ENCODE measurements at regions not wholly inside any gene's neighbourhood (a gene's known extent, or its start where the extent isn't known, plus 50 kb on each side); places are given as distances from the start of the nearest gene placed in this dataset.
"Not testable (repeated sequence)": the region's sequence is repeated elsewhere in the genome, so short reads cannot be mapped to it uniquely, and the experiment has no call there.

GRCh38 chr10:80025281-80025680, 53.2 kb upstream of the TMEM254 start:
- H3K4me1 Mint-ChIP-seq, result peaks cover 5% of the 10 kb centered on the region
- DNase-seq (ENCODE audit: low spot score in 2 of 2) (no peak), ATAC-seq (no peak)
- no peaks in the 10 kb centered on the region for H3K9me3 Mint-ChIP-seq
- H3K27ac Mint-ChIP-seq, result no peak overlapping the region
- H3K4me3 Mint-ChIP-seq, result no peak overlapping the region
- no peaks in the 10 kb centered on the region for H3K36me3 Mint-ChIP-seq

GRCh38 chr10:80022408-80023001, 56.0 kb upstream of the TMEM254 start:
- ATAC-seq, result peak; percentile 47
- H3K9me3 Mint-ChIP-seq; H3K36me3 Mint-ChIP-seq; H3K4me3 Mint-ChIP-seq; H3K27ac Mint-ChIP-seq; H3K4me1 Mint-ChIP-seq; DNase-seq (ENCODE audit: low spot score in 2 of 2): not testable (repeated sequence)

GRCh38 chr10:80018406-80018984, 60.0 kb upstream of the TMEM254 start:
- DNase-seq (ENCODE audit: low spot score in 2 of 2); H3K9me3 Mint-ChIP-seq; H3K4me1 Mint-ChIP-seq; H3K4me3 Mint-ChIP-seq; H3K36me3 Mint-ChIP-seq; ATAC-seq; H3K27ac Mint-ChIP-seq: not testable (repeated sequence)

GRCh38 chr10:80017186-80017585, 61.3 kb upstream of the TMEM254 start:
- not testable (repeated sequence) for H3K4me1 Mint-ChIP-seq; H3K36me3 Mint-ChIP-seq; H3K27ac Mint-ChIP-seq; H3K4me3 Mint-ChIP-seq; H3K9me3 Mint-ChIP-seq; ATAC-seq; DNase-seq (ENCODE audit: low spot score in 2 of 2)

GRCh38 chr10:80015911-80016830, 62.3 kb upstream of the TMEM254 start:
- no peaks in the 10 kb centered on the region for H3K9me3 Mint-ChIP-seq

GRCh38 chr10:80013139-80013538, 64.2 kb upstream of the SFTPD start:
- H3K9me3 Mint-ChIP-seq; H3K36me3 Mint-ChIP-seq; H3K4me3 Mint-ChIP-seq; H3K27ac Mint-ChIP-seq; H3K4me1 Mint-ChIP-seq; DNase-seq (ENCODE audit: low spot score in 2 of 2); ATAC-seq: not testable (repeated sequence)

More at GRCh38 chr10:80015911-80016830, 62.3 kb upstream of the TMEM254 start:
- DNase-seq (ENCODE audit: low spot score in 2 of 2), result no peak
- no peaks in the 10 kb centered on the region for H3K4me1 Mint-ChIP-seq
- ATAC-seq, result no peak
- H3K4me3 Mint-ChIP-seq, result no peak overlapping the region
- H3K36me3 Mint-ChIP-seq, result no peaks in the 10 kb centered on the region
- no peak overlapping the region for H3K27ac Mint-ChIP-seq

GRCh38 chr10:80011144-80011543, 62.2 kb upstream of the SFTPD start:
- not testable (repeated sequence) for ATAC-seq; H3K36me3 Mint-ChIP-seq; H3K9me3 Mint-ChIP-seq; DNase-seq (ENCODE audit: low spot score in 2 of 2); H3K4me1 Mint-ChIP-seq; H3K27ac Mint-ChIP-seq; H3K4me3 Mint-ChIP-seq

GRCh38 chr10:80000541-80000940, 51.6 kb upstream of the SFTPD start:
- Mint-ChIP-seq H3K4me1 (no peaks in the 10 kb centered on the region), H3K27ac (no peak overlapping the region), H3K4me3 (no peak overlapping the region), H3K9me3 (no peaks in the 10 kb centered on the region), H3K36me3 (no peaks in the 10 kb centered on the region)
- no peak for ATAC-seq
- no peak for DNase-seq (ENCODE audit: low spot score in 2 of 2)
